Liver (tissue), 8 donors: ENCODE measurements at regions not wholly inside any gene's neighbourhood (a gene's known extent, or its start where the extent isn't known, plus 50 kb on each side); places are given as distances from the start of the nearest gene placed in this dataset.

Source experiments
- DNase-seq: peaks from one replicate; pipeline ENCODE4 v3.0.0-alpha.2; 2017; ENCODE audit warnings: low spot score
- H3K27ac ChIP-seq, 2 donors: one replicate each; pipeline ENCODE4 v1.7.0; 2013; ENCODE audit warnings: inconsistent platforms in 2 of 2, low read length in 2 of 2, control low read depth in 1 of 2, low read depth in 1 of 2, mild to moderate bottlenecking in 1 of 2
- H3K27me3 ChIP-seq, 4 donors: one replicate each; pipeline versions ENCODE4 v1.6.1 to v1.7.0; 2013; ENCODE audit warnings: low read length in 3 of 4, inconsistent platforms in 1 of 4, mild to moderate bottlenecking in 1 of 4, moderate library complexity in 1 of 4; ENCODE audit not compliant: control insufficient read depth in 4 of 4, insufficient read depth in 4 of 4
- H3K36me3 ChIP-seq, 4 donors: one replicate each; pipeline versions ENCODE4 v1.6.1 to v1.7.0; 2013; ENCODE audit warnings: low read length in 3 of 4, mild to moderate bottlenecking in 3 of 4, low read depth in 1 of 4, moderate library complexity in 1 of 4; ENCODE audit not compliant: control insufficient read depth in 4 of 4, insufficient read depth in 3 of 4
- H3K4me1 ChIP-seq, 4 donors: one replicate each; pipeline versions ENCODE4 v1.6.1 to v1.7.0; 2013; ENCODE audit warnings: low read length in 3 of 4, mild to moderate bottlenecking in 3 of 4, moderate library complexity in 1 of 4; ENCODE audit not compliant: control insufficient read depth in 4 of 4, insufficient read depth in 4 of 4
- H3K4me3 ChIP-seq, 3 donors: one replicate each; pipeline versions ENCODE4 v1.6.1 to v1.7.0; 2013; ENCODE audit warnings: low read length in 3 of 3, control low read depth in 1 of 3, low read depth in 1 of 3, mild to moderate bottlenecking in 1 of 3
- H3K9ac ChIP-seq, 2 donors: one replicate each; pipeline ENCODE4 v1.7.0; 2013; ENCODE audit warnings: low read length in 2 of 2, mild to moderate bottlenecking in 2 of 2, moderate library complexity in 2 of 2, control low read depth in 1 of 2, low read depth in 1 of 2
- H3K9me3 ChIP-seq, 4 donors: one replicate each; pipeline versions ENCODE4 v1.6.1 to v1.7.0; 2013; ENCODE audit warnings: low read length in 3 of 4; ENCODE audit not compliant: control insufficient read depth in 4 of 4
- CTCF ChIP-seq: fragments of 150-350 bp; IDR thresholded peaks from 2 replicates; pipeline ENCODE4 v1.5.1; 2017; ENCODE audit warnings: improper control_type of control experiment, low read depth, low read length; ENCODE audit not compliant: missing input control
- FOXA1 ChIP-seq: IDR thresholded peaks from 2 replicates; pipeline ENCODE4 v1.6.1; 2016; ENCODE audit warnings: antibody characterized with exemption
- FOXA2 ChIP-seq: IDR thresholded peaks from 2 replicates; pipeline ENCODE4 v1.6.1; 2016; ENCODE audit warnings: antibody characterized with exemption
- GABPA ChIP-seq, 2 donors: IDR thresholded peaks in 1 of 2; conservative IDR thresholded peaks in 1 of 2; 2 replicates each; pipeline ENCODE4 v1.6.1; 2016; ENCODE audit warnings: antibody characterized with exemption in 2 of 2, mild to moderate bottlenecking in 1 of 2, moderate library complexity in 1 of 2
- HNF4G ChIP-seq: IDR thresholded peaks from 2 replicates; pipeline ENCODE4 v1.6.1; 2016; ENCODE audit warnings: antibody characterized with exemption
- NR2F2 ChIP-seq: IDR thresholded peaks from 2 replicates; pipeline ENCODE4 v1.6.1; 2016; ENCODE audit warnings: antibody characterized with exemption
- REST ChIP-seq: IDR thresholded peaks from 2 replicates; pipeline ENCODE4 v1.6.1; 2016; ENCODE audit warnings: antibody characterized with exemption, mild to moderate bottlenecking
- RXRA ChIP-seq, 2 donors: IDR thresholded peaks; 2 replicates each; pipeline ENCODE4 v1.6.1; 2017 to 2018; ENCODE audit warnings: antibody characterized with exemption in 2 of 2, mild to moderate bottlenecking in 1 of 2
- TAF1 ChIP-seq: conservative IDR thresholded peaks from 2 replicates; pipeline ENCODE4 v1.6.1; 2016; ENCODE audit warnings: antibody characterized with exemption, mild to moderate bottlenecking
- YY1 ChIP-seq: IDR thresholded peaks from 2 replicates; pipeline ENCODE4 v1.6.1; 2016; ENCODE audit warnings: antibody characterized with exemption, mild to moderate bottlenecking
- ZBTB33 ChIP-seq: IDR thresholded peaks from 2 replicates; pipeline ENCODE4 v1.6.1; 2016; ENCODE audit warnings: antibody characterized with exemption
- WGBS: extraction: QIAGEN DNeasy Blood & Tissue Kit; methylation state at CpG from one replicate; pipeline ENCODE4 v1.1.7; 2013; 5-methylcytosine and 5-hydroxymethylcytosine counted together
- donor health status: healthy.
- donor health status: healthy.
- donor health status: healthy.
- donor health status: healthy.
- donor health status: healthy.

- WGBS, result 81% methylated on average over 16 of the region's 16 CpGs
- no peaks in the 10 kb centered on the region for H3K9me3 ChIP-seq
- DNase-seq, result no peak
- no peak overlapping the region for H3K9ac ChIP-seq
- H3K27me3 ChIP-seq, result no peaks in the 10 kb centered on the region
- H3K4me1 ChIP-seq, result peaks cover 5 to 43% (median 19%) of the 10 kb centered on the region in 4 donors
- TF ChIP-seq RXRA (IDR thresholded peaks at IDR 0.05), result no peak
- no peak for TF ChIP-seq HNF4G
- no peak for TF ChIP-seq NR2F2
- no peak for TF ChIP-seq REST
- TF ChIP-seq TAF1, result no peak
- TF ChIP-seq FOXA2, result no peak
- TF ChIP-seq ZBTB33, result no peak
- no peak for TF ChIP-seq GABPA (IDR thresholded peaks at IDR 0.05 in 1 of 2, conservative IDR thresholded peaks at IDR 0.05 in 1 of 2)
- TF ChIP-seq FOXA1, result no peak
- H3K4me3 ChIP-seq, result no peak overlapping the region
- no peak overlapping the region for H3K27ac ChIP-seq
- no peaks in the 10 kb centered on the region for H3K36me3 ChIP-seq
These were observed 141.9 kb upstream of the SPACA7 start for GRCh38 chr13:112234131-112234875.

GRCh38 chr13:112236016-112236415 is 140.1 kb upstream of the SPACA7 start:
- H3K36me3 ChIP-seq, result no peaks in the 10 kb centered on the region
- TF ChIP-seq YY1, result no peak
- no peak for TF ChIP-seq FOXA1
- no peak for TF ChIP-seq CTCF
- no peak for TF ChIP-seq REST
- TF ChIP-seq NR2F2, result no peak
- H3K27me3 ChIP-seq, result no peaks in the 10 kb centered on the region
- peaks cover 3 to 28% (median 15%) of the 10 kb centered on the region in 4 donors for H3K4me1 ChIP-seq
- no peaks in the 10 kb centered on the region for H3K9me3 ChIP-seq
- 81% methylated on average over 7 of the region's 7 CpGs for WGBS
- no peak overlapping the region for H3K4me3 ChIP-seq
- no peak for DNase-seq
- peak overlapping the region; percentile 91 to 93 for H3K27ac ChIP-seq
- no peak overlapping the region for H3K9ac ChIP-seq
